K562 (cell line): ENCODE measurements at regions not wholly inside any gene's neighbourhood (a gene's known extent, or its start where the extent isn't known, plus 50 kb on each side); places are given as distances from the start of the nearest gene placed in this dataset.

Source experiments
- ATAC-seq: fragments of 200-7000 bp; cut with Tn5 transposase; 3 replicates; pipeline ENCODE4 v1.9.1; 2020; ENCODE audit warnings: moderate library complexity
- BruUV-seq: library from RNA; stranded (reverse); fragments of 400-500 nt; replicated peaks from 2 replicates; lab custom pipeline; 2021; lab: Mats Ljungman, UMichigan
- CTCF ChIA-PET: fragments of 300-600 bp; formaldehyde crosslinking; extraction: SDS; loops from one replicate; lab custom pipeline; 2021; ENCODE audit warnings: low intra/inter-chr PET ratio; lab: Yijun Ruan, JAX
- POLR2A ChIA-PET: fragments of 300-600, 350-650 bp; sonication (Branson Sonifier 250); formaldehyde crosslinking; extraction: SDS; loops from one replicate; lab custom pipeline; 2021; ENCODE audit warnings: antibody characterized with exemption, inconsistent platforms; lab: Yijun Ruan, JAX
- DNase-seq, 4 experiments: peaks; one replicate each; pipeline versions ENCODE4 v3.0.0 to v3.0.0-alpha.2; 2011 to 2018; ENCODE audit warnings: low spot score in 3 of 4, mixed read lengths in 3 of 4; ENCODE audit errors: extremely low read depth in 1 of 4
- FAIRE-seq: peaks from 2 replicates; lab custom pipeline; 2011; peaks lifted over from hg19 to GRCh38; lab: Jason Lieb, UNC
- H2AFZ ChIP-seq: 2 replicates; pipeline ENCODE4 v1.6.0; 2011; ENCODE audit warnings: low read depth, low read length, control low read depth, inconsistent platforms
- H3K27ac ChIP-seq: fragments of 200-600 bp; 3 replicates; pipeline ENCODE4 v1.8.0; 2011; ENCODE audit warnings: low read depth, mild to moderate bottlenecking, control low read depth, inconsistent platforms, low read length, moderate library complexity, mixed read lengths; ENCODE audit errors: extremely low read depth
- H3K27me3 ChIP-seq, 2 experiments: fragments of 300-600 bp in 1 of 2; 2 replicates in 1 of 2; 3 replicates in 1 of 2; pipeline versions ENCODE4 v1.6.0 to v1.8.0; 2011; ENCODE audit warnings: inconsistent platforms in 2 of 2, low read length in 2 of 2, mild to moderate bottlenecking in 1 of 2, mixed read lengths in 1 of 2, moderate library complexity in 1 of 2; ENCODE audit not compliant: control insufficient read depth in 2 of 2, insufficient read depth in 2 of 2
- H3K36me3 ChIP-seq: fragments of 300-600 bp; 3 replicates; pipeline ENCODE4 v1.8.0; 2011; ENCODE audit warnings: mild to moderate bottlenecking, low read length, inconsistent platforms; ENCODE audit not compliant: control insufficient read depth, insufficient read depth
- H3K4me1 ChIP-seq, 2 experiments: fragments of 200-600 bp in 1 of 2; replicated peaks in 1 of 2; 2 replicates in 1 of 2; 3 replicates in 1 of 2; pipeline versions ENCODE4 v1.5.1 to v1.8.0; 2011; ENCODE audit warnings: inconsistent platforms in 2 of 2, low read length in 2 of 2, mild to moderate bottlenecking in 1 of 2, mixed read lengths in 1 of 2, moderate library complexity in 1 of 2; ENCODE audit not compliant: control insufficient read depth in 2 of 2, insufficient read depth in 2 of 2
- H3K4me2 ChIP-seq: 2 replicates; pipeline ENCODE4 v1.6.1; 2011; ENCODE audit warnings: low read length, control low read depth, inconsistent platforms, mixed read lengths; ENCODE audit not compliant: insufficient read depth
- H3K4me3 ChIP-seq: fragments of 200-600 bp; sonication (generic), shearing (Covaris generic); 2 replicates; pipeline ENCODE4 v1.5.1; 2016; ENCODE audit warnings: control low read depth, inconsistent platforms
- H3K79me2 ChIP-seq: fragments of 200-600 bp; 3 replicates; pipeline ENCODE4 v1.8.0; 2011; ENCODE audit warnings: low read length, inconsistent platforms; ENCODE audit not compliant: control insufficient read depth, insufficient read depth
- H3K9ac ChIP-seq, 2 experiments: 2 replicates each; pipeline versions ENCODE4 v1.6.0 to v1.6.1; 2011; ENCODE audit warnings: low read depth in 2 of 2, low read length in 2 of 2, control low read depth in 1 of 2, inconsistent platforms in 1 of 2, mild to moderate bottlenecking in 1 of 2, mixed read lengths in 1 of 2; ENCODE audit not compliant: insufficient read depth in 1 of 2
- H3K9me1 ChIP-seq: one replicate; pipeline ENCODE4 v1.6.0; 2011; ENCODE audit warnings: inconsistent platforms, mild to moderate bottlenecking, low read length, moderate library complexity; ENCODE audit not compliant: control insufficient read depth, insufficient read depth
- H3K9me3 ChIP-seq: replicated peaks from 2 replicates; pipeline ENCODE4 v1.5.1; 2011; ENCODE audit warnings: low read depth, low read length, inconsistent platforms; ENCODE audit not compliant: control insufficient read depth, insufficient read depth
- H4K20me1 ChIP-seq: replicated peaks from 2 replicates; pipeline ENCODE4 v1.6.1; 2011; ENCODE audit warnings: low read length, inconsistent platforms, mixed read lengths; ENCODE audit not compliant: control insufficient read depth, insufficient read depth
- KLF13 ChIP-seq: fragments of 450-650 bp; IDR thresholded peaks from 2 replicates; pipeline ENCODE4 v1.6.1; 2016; ENCODE audit warnings: missing genetic modification characterization, low read depth, mild to moderate bottlenecking, missing compliant biosample characterization, moderate library complexity, borderline replicate concordance
- PKNOX1 ChIP-seq: fragments of 450-650 bp; IDR thresholded peaks from 2 replicates; pipeline ENCODE4 v1.6.1; 2016
- RBM34 ChIP-seq: fragments of 200-400 bp; formaldehyde crosslinking; IDR thresholded peaks from 2 replicates; pipeline ENCODE4 v1.6.1; 2018; ENCODE audit warnings: low read length, borderline replicate concordance; ENCODE audit not compliant: insufficient read depth
- U2AF2 ChIP-seq: fragments of 200-400 bp; formaldehyde crosslinking; optimal IDR thresholded peaks from 2 replicates; pipeline ENCODE3; 2017; ENCODE audit warnings: low read depth, mild to moderate bottlenecking, low read length
- ZNF778 ChIP-seq: fragments of 450-650 bp; formaldehyde crosslinking; IDR thresholded peaks from 2 replicates; pipeline ENCODE4 v1.4.0; 2020; ENCODE audit warnings: mild to moderate bottlenecking, moderate library complexity
- WGBS: fragments of 100-300 bp; shearing (Covaris generic); methylation state at CpG from one replicate; pipeline ENCODE4 v1.1.6; 2016; ENCODE audit warnings: low coverage, mixed read lengths; ENCODE audit not compliant: insufficient coverage; ENCODE audit errors: missing lambda C conversion rate; 5-methylcytosine and 5-hydroxymethylcytosine counted together
- in situ Hi-C: fragments of 300-500 bp; cut with MboI; formaldehyde crosslinking; loops from 4 replicates; pipeline ENCODE4 v1.15.0; 2018; ENCODE audit warnings: inconsistent platforms, mixed read lengths
- intact Hi-C: fragments of 100-400 bp; cut with micrococcal nuclease; formaldehyde crosslinking; loops from 2 replicates; pipeline ENCODE4 v1.14.2; 2022
- TF ChIP-seq, protein P1 (sequence below), 2 experiments: fragments of 450-650 bp; IDR thresholded peaks; 2 replicates each; pipeline ENCODE4 v1.6.1; 2018; ENCODE audit warnings: mild to moderate bottlenecking in 2 of 2, low read depth in 1 of 2; ENCODE audit not compliant: partially characterized antibody in 2 of 2

DNA sequence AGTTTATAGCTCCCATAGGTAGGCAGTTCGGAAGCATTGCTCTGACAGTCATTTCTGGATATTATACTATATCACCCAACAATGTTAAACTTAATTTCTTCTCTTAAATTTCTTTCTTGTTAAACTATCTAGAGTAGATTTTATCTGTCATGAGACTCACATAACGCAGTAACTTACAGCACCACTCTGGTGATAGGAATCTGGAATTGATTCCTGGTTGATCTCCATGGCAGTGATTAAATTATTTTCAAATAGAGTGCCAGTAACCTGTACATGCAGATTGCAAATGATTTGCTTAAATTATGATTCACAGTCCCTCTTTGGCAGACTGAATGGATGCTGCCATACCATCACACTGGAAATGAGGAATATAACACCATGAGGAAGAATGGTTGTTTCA lies 722.1 kb downstream of the DACH1 start:
- intact Hi-C loops = no loop called here
- H3K36me3 ChIP-seq = no peaks in the 10 kb centered on the region

More for the DNA sequence above, 722.1 kb downstream of the DACH1 start:
- Histone ChIP-seq H3K4me1 (no peaks in the 10 kb centered on the region), H3K9ac (no peak overlapping the region), H2AFZ (no peak overlapping the region), H3K79me2 (no peaks in the 10 kb centered on the region), H3K4me2 (no peak overlapping the region), H3K4me3 (no peak overlapping the region), H3K27ac (no peak overlapping the region), H4K20me1 (no peaks in the 10 kb centered on the region), H3K9me3 (no peaks in the 10 kb centered on the region), H3K9me1 (no peaks in the 10 kb centered on the region), H3K27me3 (no peaks in the 10 kb centered on the region)
- ATAC-seq = no peak
- WGBS = 10% methylated on average over 1 of the region's 2 CpGs
- TF ChIP-seq, protein P1, sequence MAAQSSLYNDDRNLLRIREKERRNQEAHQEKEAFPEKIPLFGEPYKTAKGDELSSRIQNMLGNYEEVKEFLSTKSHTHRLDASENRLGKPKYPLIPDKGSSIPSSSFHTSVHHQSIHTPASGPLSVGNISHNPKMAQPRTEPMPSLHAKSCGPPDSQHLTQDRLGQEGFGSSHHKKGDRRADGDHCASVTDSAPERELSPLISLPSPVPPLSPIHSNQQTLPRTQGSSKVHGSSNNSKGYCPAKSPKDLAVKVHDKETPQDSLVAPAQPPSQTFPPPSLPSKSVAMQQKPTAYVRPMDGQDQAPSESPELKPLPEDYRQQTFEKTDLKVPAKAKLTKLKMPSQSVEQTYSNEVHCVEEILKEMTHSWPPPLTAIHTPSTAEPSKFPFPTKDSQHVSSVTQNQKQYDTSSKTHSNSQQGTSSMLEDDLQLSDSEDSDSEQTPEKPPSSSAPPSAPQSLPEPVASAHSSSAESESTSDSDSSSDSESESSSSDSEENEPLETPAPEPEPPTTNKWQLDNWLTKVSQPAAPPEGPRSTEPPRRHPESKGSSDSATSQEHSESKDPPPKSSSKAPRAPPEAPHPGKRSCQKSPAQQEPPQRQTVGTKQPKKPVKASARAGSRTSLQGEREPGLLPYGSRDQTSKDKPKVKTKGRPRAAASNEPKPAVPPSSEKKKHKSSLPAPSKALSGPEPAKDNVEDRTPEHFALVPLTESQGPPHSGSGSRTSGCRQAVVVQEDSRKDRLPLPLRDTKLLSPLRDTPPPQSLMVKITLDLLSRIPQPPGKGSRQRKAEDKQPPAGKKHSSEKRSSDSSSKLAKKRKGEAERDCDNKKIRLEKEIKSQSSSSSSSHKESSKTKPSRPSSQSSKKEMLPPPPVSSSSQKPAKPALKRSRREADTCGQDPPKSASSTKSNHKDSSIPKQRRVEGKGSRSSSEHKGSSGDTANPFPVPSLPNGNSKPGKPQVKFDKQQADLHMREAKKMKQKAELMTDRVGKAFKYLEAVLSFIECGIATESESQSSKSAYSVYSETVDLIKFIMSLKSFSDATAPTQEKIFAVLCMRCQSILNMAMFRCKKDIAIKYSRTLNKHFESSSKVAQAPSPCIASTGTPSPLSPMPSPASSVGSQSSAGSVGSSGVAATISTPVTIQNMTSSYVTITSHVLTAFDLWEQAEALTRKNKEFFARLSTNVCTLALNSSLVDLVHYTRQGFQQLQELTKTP (IDR thresholded peaks at IDR 0.05; ENCODE audit: low read depth in 1 of 2, partially characterized antibody in 2 of 2) = no peak
- TF ChIP-seq PKNOX1 (no peak), RBM34 (no peak), KLF13 (tag) (no peak), U2AF2 (no peak), ZNF778 (CRISPR knock-in tag) (no peak)
- ChIA-PET CTCF (no interaction called here), POLR2A (no interaction called here)
- no peak for FAIRE-seq
- in situ Hi-C loops = no loop called here
- BruUV-seq = no TSS peak
- DNase-seq = no peak
